ENCODE measurements at regions not wholly inside any gene's neighbourhood (a gene's known extent, or its start where the extent isn't known, plus 50 kb on each side); places are given as distances from the start of the nearest gene placed in this dataset.

- no peak overlapping the region for H3K27ac ChIP-seq (ENCODE audit: insufficient read depth, low read length)
- ChIA-PET CTCF (no interaction called here), POLR2A (ENCODE audit: unreplicated experiment) (no interaction called here)
- no peaks in the 10 kb centered on the region for H3K79me1 ChIP-seq (ENCODE audit: low read depth in 1 of 2, low read length in 2 of 2)
- H4K5ac ChIP-seq (ENCODE audit: low read depth, low read length), result no peak overlapping the region
- H3K56ac ChIP-seq (ENCODE audit: extremely low read depth, insufficient read depth, low read length), result no peak overlapping the region
- no peak overlapping the region for H4K91ac ChIP-seq (ENCODE audit: insufficient read depth, low read depth, low read length)
- no peak overlapping the region for H2BK5ac ChIP-seq (ENCODE audit: low read depth, low read length, poor library complexity, severe bottlenecking)
- no peak overlapping the region for H2AFZ ChIP-seq (replicated peaks; ENCODE audit: low read length, poor library complexity)
- H4K20me1 ChIP-seq (ENCODE audit: insufficient read depth, low read length), result no peaks in the 10 kb centered on the region
- no peak overlapping the region for H3K18ac ChIP-seq (ENCODE audit: low read depth, low read length)
- dilution Hi-C loops (cut with HindIII; ENCODE audit: low sequenced_read_pairs, unreplicated experiment) (no loop called here), in situ Hi-C loops (cut with MboI; ENCODE audit: low sequenced_read_pairs) (no loop called here), intact Hi-C loops (cut with micrococcal nuclease) (no loop called here)
- H4K8ac ChIP-seq (ENCODE audit: low read depth in 2 of 2, low read length in 2 of 2), result no peak overlapping the region
- no peak for TF ChIP-seq RCOR1 (IDR thresholded peaks at IDR 0.05; ENCODE audit: insufficient replicate concordance, low read length)
- TF ChIP-seq SMC3 (IDR thresholded peaks at IDR 0.05; ENCODE audit: low read depth, low read length), result no peak
- TF ChIP-seq MXI1 (IDR thresholded peaks at IDR 0.05; ENCODE audit: borderline replicate concordance, low read depth, low read length), result no peak
- TF ChIP-seq CTCF (conservative IDR thresholded peaks at IDR 0.05; ENCODE audit: low read depth, low read length), result no peak
- TF ChIP-seq ELK1 (IDR thresholded peaks at IDR 0.05; ENCODE audit: borderline replicate concordance, low read depth, low read length), result no peak
- no peak for TF ChIP-seq NFE2L2 (IDR thresholded peaks at IDR 0.05; ENCODE audit: low read depth, low read length)
- TF ChIP-seq RAD21 (IDR thresholded peaks at IDR 0.05; ENCODE audit: low read length), result no peak
- no peak for TF ChIP-seq MAZ (IDR thresholded peaks at IDR 0.05; ENCODE audit: borderline replicate concordance, low read depth, low read length)
- TF ChIP-seq USF2 (IDR thresholded peaks at IDR 0.05; ENCODE audit: low read depth, low read length), result no peak
- no peak for TF ChIP-seq RFX5 (IDR thresholded peaks at IDR 0.05; ENCODE audit: low read depth, low read length)
- no peak for TF ChIP-seq CHD1 (IDR thresholded peaks at IDR 0.05; ENCODE audit: low read depth, low read length)
- TF ChIP-seq MAFK (IDR thresholded peaks at IDR 0.05; ENCODE audit: low read depth, low read length), result no peak
- no peak for TF ChIP-seq POLR2A (IDR thresholded peaks at IDR 0.05; ENCODE audit: low read depth, low read length)
- TF ChIP-seq CEBPB (IDR thresholded peaks at IDR 0.05; ENCODE audit: low read depth, low read length), result no peak
- TF ChIP-seq BHLHE40 (IDR thresholded peaks at IDR 0.05; ENCODE audit: low read depth, low read length), result no peak
- no peak for TF ChIP-seq FOS (IDR thresholded peaks at IDR 0.05; ENCODE audit: low read depth, low read length)
- no peak overlapping the region for H2BK120ac ChIP-seq (ENCODE audit: low read depth, low read length)
- no peak overlapping the region for H3K23ac ChIP-seq (ENCODE audit: low read depth, low read length)
- H3K14ac ChIP-seq (replicated peaks; ENCODE audit: low read depth, low read length), result no peak overlapping the region
- ATAC-seq (ENCODE audit: low read depth), result no peak
- no peak overlapping the region for H2AK9ac ChIP-seq (replicated peaks; ENCODE audit: low read depth, low read length, poor library complexity)
- H3K4me1 ChIP-seq (ENCODE audit: control insufficient read depth, insufficient read depth, low read length), result no peaks in the 10 kb centered on the region
- no peak overlapping the region for H2BK15ac ChIP-seq (ENCODE audit: low read depth, low read length)
- no peak overlapping the region for H3K9ac ChIP-seq (ENCODE audit: low read depth, low read length)
- no peaks in the 10 kb centered on the region for H3K36me3 ChIP-seq (ENCODE audit: control insufficient read depth, insufficient read depth, low read length)
- no peak for DNase-seq
- H3K4me3 ChIP-seq (ENCODE audit: insufficient read depth, low read depth, low read length), result no peak overlapping the region
- H3K9me3 ChIP-seq (ENCODE audit: control insufficient read depth, insufficient read depth, low read length), result peaks cover 4% of the 10 kb centered on the region
- no peak overlapping the region for H3K4me2 ChIP-seq (ENCODE audit: low read depth, low read length)
- BruUV-seq (replicated peaks), result no TSS peak
- H3K27me3 ChIP-seq (ENCODE audit: control insufficient read depth, insufficient read depth, low read length), result no peaks in the 10 kb centered on the region
- H2AK5ac ChIP-seq (ENCODE audit: low read depth, low read length), result no peak overlapping the region
- H3K9me1 ChIP-seq (ENCODE audit: insufficient read depth, low read length), result no peaks in the 10 kb centered on the region
- no peak overlapping the region for H3K4ac ChIP-seq (ENCODE audit: low read depth, low read length)
- H2BK20ac ChIP-seq (ENCODE audit: low read depth, low read length), result no peak overlapping the region
These were observed 559.8 kb downstream of the TLL1 start for GRCh38 chr4:166432842-166433241.

All from IMR-90 (cell line).